HG03521 (cell line): ENCODE measurements at regions not wholly inside any gene's neighbourhood (a gene's known extent, or its start where the extent isn't known, plus 50 kb on each side); places are given as distances from the start of the nearest gene placed in this dataset.

Experiments
- ATAC-seq: cut with Tn5 transposase; IDR thresholded peaks from one replicate; pipeline ENCODE4 v1.9.1; 2021; ENCODE audit warnings: mild to moderate bottlenecking, moderate library complexity; ENCODE audit not compliant: unreplicated experiment

GRCh38 chr18:77501266-77501665 lies 251.6 kb downstream of the GALR1 start:
- ATAC-seq: no peak

DNA sequence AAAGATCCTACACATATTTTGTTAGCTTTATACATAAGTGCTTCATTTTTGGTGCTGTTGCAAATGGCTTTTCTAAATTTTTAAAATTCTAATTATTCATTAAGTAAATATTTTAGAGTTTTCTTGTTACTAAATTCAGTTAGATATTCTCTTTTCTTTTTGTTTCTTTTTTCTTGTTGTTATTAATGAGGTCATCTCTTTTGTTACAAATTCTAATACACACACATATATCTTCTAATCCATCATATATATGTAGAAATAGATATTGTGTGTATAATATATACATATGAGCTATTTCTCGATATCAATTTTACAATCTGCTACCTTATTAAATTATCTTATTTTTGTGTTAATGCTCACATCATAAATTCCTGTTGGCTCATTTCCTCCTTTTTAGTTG lies 255.9 kb downstream of the GALR1 start:
- ATAC-seq: no peak

- ATAC-seq: no peak
Observed at GRCh38 chr18:77512152-77512551, 262.5 kb downstream of the GALR1 start.

GRCh38 chr18:77517901-77518300 lies 268.3 kb downstream of the GALR1 start:
- ATAC-seq: no peak

DNA sequence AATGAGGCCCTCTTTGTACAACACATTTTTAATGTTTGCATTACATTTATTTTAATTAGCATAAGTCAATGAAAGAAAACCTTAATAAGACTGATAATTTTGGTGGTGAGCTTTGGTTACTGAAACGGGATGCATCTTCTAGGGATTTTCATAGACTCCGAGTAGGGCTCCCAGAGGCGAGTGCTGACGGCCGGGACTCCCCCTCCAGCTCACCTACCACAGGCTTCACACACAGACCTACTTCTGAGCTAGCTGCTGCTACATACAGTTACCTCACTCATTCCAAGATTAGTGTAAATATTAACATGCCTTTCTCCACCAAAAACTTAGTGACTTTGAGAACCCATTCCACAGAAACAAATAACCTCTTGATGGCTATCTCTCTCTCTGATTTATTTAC lies 271.1 kb downstream of the GALR1 start:
- no peak for ATAC-seq

GRCh38 chr18:77522051-77522675 lies 272.5 kb downstream of the GALR1 start:
- ATAC-seq: no peak

DNA sequence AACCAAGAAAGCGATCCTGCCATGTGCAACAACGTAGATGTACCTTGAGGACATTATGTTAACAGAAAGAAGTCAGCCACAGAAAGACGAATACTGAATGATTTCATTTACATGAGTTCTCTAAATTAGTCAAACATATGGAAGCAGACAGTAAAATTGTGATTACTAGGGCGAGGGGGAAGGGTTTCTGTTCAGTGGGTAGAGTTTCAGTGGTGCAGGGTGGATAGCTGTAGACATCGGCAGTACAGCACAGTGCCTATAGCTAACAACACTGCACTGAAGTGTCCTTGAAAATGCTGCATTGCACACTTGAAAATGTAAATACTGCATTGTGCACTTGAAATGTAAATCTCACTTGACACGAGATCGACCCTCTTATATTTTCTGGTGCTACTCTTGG lies 275.3 kb downstream of the GALR1 start:
- no peak for ATAC-seq

GRCh38 chr18:77526962-77527361 lies 277.3 kb downstream of the GALR1 start:
- ATAC-seq: no peak

DNA sequence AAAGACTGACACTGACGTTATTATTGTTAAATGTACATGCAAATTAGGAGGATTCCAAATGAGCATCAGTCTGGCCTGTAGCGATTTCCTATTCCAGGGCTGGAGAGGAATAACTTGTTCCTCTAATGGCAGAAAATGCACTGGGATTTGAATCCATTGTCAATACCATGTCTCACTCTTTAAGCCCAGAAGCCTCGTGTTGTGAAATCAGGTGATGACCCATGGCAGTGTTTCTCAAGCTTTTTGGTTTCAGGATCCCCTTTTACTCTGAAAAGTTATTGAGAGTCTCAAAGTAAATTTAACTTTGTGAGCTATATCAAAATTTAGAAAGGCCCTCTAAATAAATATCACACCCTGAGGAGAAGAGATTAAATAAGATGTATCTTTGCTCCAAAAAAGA lies 279.2 kb downstream of the GALR1 start:
- ATAC-seq: no peak

DNA sequence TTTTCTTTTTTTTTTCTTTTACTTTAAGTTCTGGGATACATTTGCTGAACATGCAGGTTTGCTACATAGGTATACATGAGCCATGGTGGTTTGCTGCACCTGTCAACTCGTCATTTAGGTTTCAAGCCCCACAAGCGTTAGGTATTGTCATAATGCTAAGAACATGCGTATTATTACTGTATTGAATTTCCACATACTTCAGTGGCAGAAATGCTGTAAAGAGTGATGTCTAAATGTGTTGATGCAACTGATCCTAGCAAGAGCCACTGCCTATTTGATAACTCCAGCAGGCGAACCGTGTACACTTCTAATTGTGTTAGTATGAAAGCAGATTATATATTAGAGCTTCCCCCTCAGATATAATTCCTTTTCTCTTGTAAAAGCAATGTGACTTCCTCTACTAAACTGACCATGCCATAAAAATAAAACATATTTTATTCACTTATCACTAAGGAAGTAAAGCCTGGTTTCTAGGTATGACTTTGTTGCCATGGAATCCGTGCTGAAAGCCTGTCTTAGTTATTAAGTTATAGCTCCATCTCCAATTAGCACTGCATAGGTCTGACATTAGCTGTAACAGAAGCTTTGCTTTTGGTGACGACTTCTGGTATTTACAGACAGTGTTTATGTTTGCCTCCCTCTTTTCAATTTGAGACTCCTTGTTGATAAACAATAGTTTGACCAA lies 280.0 kb downstream of the GALR1 start:
- no peak for ATAC-seq

GRCh38 chr18:77530732-77531131 lies 281.1 kb downstream of the GALR1 start:
- ATAC-seq: no peak

DNA sequence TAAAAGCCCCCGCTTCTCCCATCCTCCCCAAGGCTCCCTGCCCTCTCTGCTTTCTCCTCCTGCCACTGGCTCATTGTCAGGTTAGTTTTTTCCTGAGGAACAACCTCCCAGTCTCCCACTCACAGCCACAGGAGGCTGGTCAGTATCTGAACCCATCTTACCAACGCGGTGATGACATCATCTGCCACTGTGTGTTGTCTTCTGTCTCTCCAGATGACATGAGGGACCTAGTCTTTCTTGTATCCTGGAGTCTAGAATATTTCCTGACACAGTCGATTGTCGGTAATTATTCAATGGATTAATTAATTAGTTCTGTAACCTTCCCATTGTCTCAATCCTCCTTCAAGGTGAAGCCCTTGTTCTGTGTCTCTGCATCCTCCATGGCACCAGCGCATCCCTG lies 290.2 kb downstream of the GALR1 start:
- no peak for ATAC-seq

DNA sequence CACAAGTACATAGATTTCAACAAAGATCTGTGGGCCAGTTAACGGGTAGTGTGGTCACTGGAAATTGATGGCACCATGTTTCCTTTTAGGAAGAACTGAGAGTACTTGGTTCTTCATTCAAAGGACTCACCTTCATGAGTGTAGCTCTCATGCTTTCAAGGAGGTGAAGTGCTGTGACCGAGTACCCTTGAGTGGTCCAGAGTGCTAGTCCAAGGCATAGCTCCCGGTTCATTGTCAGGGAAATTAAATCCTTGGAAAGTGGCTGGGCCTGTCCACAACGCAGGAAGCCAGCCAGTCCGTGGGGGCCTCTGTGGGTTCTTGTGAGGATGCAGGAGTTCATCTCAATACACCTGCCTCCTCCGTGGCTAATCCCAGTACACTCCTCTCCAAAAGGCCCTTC lies 295.1 kb downstream of the GALR1 start:
- no peak for ATAC-seq

GRCh38 chr18:77547757-77548156 lies 298.1 kb downstream of the GALR1 start:
- ATAC-seq: no peak

DNA sequence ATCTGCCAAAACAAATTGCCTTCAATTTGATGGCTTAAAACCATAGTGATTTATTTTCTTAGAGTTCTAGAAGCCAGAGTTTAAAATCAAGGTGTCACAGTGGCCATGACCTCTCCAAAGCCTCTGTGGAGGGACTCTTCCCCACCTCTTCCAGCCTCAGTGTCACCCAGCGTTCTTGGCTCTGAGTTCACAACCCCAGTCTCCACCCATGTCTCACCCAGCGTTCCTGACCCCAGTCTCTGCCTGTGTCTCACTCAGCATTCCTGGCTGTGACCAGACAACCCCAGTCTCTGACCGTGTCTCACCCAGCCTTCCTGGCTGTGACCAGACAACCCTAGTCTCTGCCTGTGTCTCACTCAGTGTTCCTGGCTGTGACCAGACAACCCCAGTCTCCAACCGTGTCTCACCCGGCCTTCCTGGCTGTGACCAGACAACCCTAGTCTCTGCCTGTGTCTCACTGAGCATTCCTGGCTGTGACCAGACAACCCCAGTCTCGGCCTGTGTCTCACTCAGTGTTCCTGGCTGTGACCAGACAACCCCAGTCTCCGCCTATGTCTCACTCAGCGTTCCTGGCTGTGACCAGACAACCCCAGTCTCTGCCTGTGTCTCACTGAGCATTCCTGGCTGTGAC lies 299.3 kb downstream of the GALR1 start:
- ATAC-seq: no peak

- ATAC-seq: no peak
Observed at GRCh38 chr18:77550625-77551024, 301.0 kb downstream of the GALR1 start.

GRCh38 chr18:77551055-77551454 lies 301.4 kb downstream of the GALR1 start:
- ATAC-seq: no peak

- ATAC-seq: no peak
Observed at GRCh38 chr18:77552945-77553344, 303.3 kb downstream of the GALR1 start.

- no peak for ATAC-seq
Observed at GRCh38 chr18:77554061-77554460, 304.4 kb downstream of the GALR1 start.

DNA sequence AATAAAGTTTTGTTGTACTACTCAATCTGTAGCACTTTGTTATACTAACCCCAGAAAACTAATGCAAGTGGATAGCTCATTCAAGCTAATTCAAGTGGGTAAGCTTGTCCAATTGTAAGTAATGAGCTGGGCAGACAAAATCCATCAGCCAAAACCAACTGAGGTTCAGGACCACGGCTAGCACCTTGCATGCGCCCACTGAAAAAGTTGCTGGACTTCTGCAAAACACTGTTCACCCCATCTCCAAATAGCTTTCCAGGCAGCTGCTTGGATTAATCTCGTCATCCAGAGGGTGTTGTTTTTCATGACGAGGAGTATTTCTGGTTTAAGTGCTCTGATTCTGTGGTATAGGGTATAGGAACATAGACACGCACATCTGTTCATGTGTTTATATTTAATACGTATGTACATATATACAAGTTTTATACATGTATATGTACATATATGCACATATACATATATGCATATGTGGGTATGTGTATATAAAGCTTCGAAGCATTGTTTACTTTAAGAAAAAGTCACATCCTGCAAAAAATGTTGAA lies 307.5 kb downstream of the GALR1 start:
- no peak for ATAC-seq

DNA sequence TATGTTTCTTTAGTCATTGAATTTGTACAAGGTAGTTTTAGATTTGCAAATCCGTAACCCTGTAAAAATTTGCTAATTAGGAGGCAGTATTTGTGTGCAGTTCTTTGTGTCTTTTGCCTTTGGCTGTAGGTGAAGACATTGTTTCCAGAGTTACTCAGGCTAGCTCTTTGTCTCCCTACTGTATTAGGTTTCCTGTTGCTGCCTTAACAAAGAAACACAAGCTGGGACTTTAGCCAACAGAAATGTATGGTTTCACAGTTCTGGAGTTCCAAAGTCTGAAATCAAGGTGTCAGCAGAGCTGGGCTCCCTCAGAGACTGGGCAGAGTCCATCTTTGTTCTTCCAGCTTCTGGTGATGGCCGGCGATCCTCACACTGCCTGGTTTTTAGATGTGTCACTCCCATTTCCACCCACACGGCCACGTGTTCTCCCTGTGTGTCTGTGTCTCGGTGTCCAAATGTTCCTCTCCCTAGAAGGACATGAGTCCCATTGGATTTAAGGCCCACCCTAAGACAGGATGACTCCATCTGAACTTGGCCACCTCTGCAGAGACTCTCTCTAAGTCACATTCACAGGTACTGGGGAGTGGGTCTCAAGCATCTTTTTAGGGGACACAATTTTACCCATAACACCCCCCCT lies 309.7 kb downstream of the GALR1 start:
- no peak for ATAC-seq
